ENCODE measurements at regions not wholly inside any gene's neighbourhood (a gene's known extent, or its start where the extent isn't known, plus 50 kb on each side); places are given as distances from the start of the nearest gene placed in this dataset.

GRCh38 chrX:88672261-88672660 lies 74.8 kb upstream of the CPXCR1 start:
- ChIA-PET POLR2A (no interaction called here), CTCF (no interaction called here)
- ATAC-seq (no peak), DNase-seq (ENCODE audit: low read depth, low spot score) (no peak)
- Histone ChIP-seq H3K4me1 (ENCODE audit: control insufficient read depth, insufficient read depth, low read length) (no peaks in the 10 kb centered on the region), H3K27me3 (ENCODE audit: control insufficient read depth, insufficient read depth, low read length) (no peaks in the 10 kb centered on the region), H3K9me3 (ENCODE audit: control insufficient read depth, insufficient read depth, low read depth, low read length) (no peaks in the 10 kb centered on the region), H3K27ac (ENCODE audit: low read length) (no peak overlapping the region), H3K36me3 (ENCODE audit: control insufficient read depth, insufficient read depth, low read length) (no peaks in the 10 kb centered on the region), H3K4me3 (ENCODE audit: low read depth in 2 of 2, low read length in 2 of 2) (no peak overlapping the region)
- BruUV-seq (replicated peaks): no TSS peak
- TF ChIP-seq TCF7L2 (IDR thresholded peaks at IDR 0.05; ENCODE audit: low read depth, low read length) (no peak), SIN3A (IDR thresholded peaks at IDR 0.05; ENCODE audit: borderline replicate concordance, insufficient read depth, low read depth, low read length) (no peak), CTCF (IDR thresholded peaks at IDR 0.05) (no peak), REST (IDR thresholded peaks at IDR 0.05; ENCODE audit: insufficient read depth in 1 of 2, low read depth in 2 of 2, low read length in 1 of 2) (no peak), POLR2AphosphoS5 (IDR thresholded peaks at IDR 0.05; ENCODE audit: low read depth, low read length) (no peak)
- intact Hi-C loops (cut with micrococcal nuclease; ENCODE audit: unreplicated experiment) (no loop called here), in situ Hi-C loops (cut with HindIII; ENCODE audit: low pct_unique_long_range_greater_than_20kb, low sequenced_read_pairs) (no loop called here)
